IMR-90 (cell line): ENCODE measurements at regions not wholly inside any gene's neighbourhood (a gene's known extent, or its start where the extent isn't known, plus 50 kb on each side); places are given as distances from the start of the nearest gene placed in this dataset.

ENCODE experiments used
- ATAC-seq: fragments of 200-7000 bp; cut with Tn5 transposase; 2 replicates; pipeline ENCODE4 v1.9.1; 2020; ENCODE audit warnings: low read depth, mild to moderate bottlenecking, moderate library complexity
- BruUV-seq: library from RNA; stranded (reverse); fragments of 400-500 nt; replicated peaks from 2 replicates; lab custom pipeline; 2021; lab: Mats Ljungman, UMichigan
- CTCF ChIA-PET: fragments of 300-600 bp; formaldehyde crosslinking; extraction: SDS; loops from one replicate; lab custom pipeline; 2021; ENCODE audit warnings: antibody characterized with exemption; lab: Yijun Ruan, JAX
- POLR2A ChIA-PET: fragments of 300-600 bp; sonication (Branson Sonifier 250); formaldehyde crosslinking; loops from one replicate; lab custom pipeline; 2022; ENCODE audit warnings: antibody characterized with exemption; ENCODE audit not compliant: unreplicated experiment; lab: Charles Lee
- DNase-seq: peaks from one replicate; pipeline ENCODE4 v3.0.0; 2013
- H2AFZ ChIP-seq: replicated peaks from 2 replicates; pipeline ENCODE3; 2013; ENCODE audit warnings: low read length, mild to moderate bottlenecking; ENCODE audit not compliant: poor library complexity
- H2AK5ac ChIP-seq: 2 replicates; pipeline ENCODE4 v1.6.1; 2013; ENCODE audit warnings: low read depth, low read length, inconsistent platforms
- H2AK9ac ChIP-seq: replicated peaks from 2 replicates; pipeline ENCODE3; 2013; ENCODE audit warnings: mild to moderate bottlenecking, low read depth, low read length, moderate library complexity; ENCODE audit not compliant: poor library complexity
- H2BK120ac ChIP-seq: 2 replicates; pipeline ENCODE4 v1.6.1; 2013; ENCODE audit warnings: low read depth, low read length, inconsistent platforms
- H2BK15ac ChIP-seq: 3 replicates; pipeline ENCODE4 v1.6.1; 2013; ENCODE audit warnings: low read depth, low read length, inconsistent platforms
- H2BK20ac ChIP-seq: 2 replicates; pipeline ENCODE4 v1.6.1; 2013; ENCODE audit warnings: low read depth, mild to moderate bottlenecking, inconsistent platforms, low read length, moderate library complexity
- H2BK5ac ChIP-seq: 2 replicates; pipeline ENCODE4 v1.6.1; 2013; ENCODE audit warnings: mild to moderate bottlenecking, low read depth, low read length, inconsistent platforms; ENCODE audit not compliant: poor library complexity, severe bottlenecking
- H3K14ac ChIP-seq: replicated peaks from 2 replicates; pipeline ENCODE4 v1.6.1; 2013; ENCODE audit warnings: low read depth, low read length, inconsistent platforms
- H3K18ac ChIP-seq: 2 replicates; pipeline ENCODE4 v1.6.1; 2013; ENCODE audit warnings: low read depth, low read length, control low read depth
- H3K23ac ChIP-seq: 2 replicates; pipeline ENCODE4 v1.6.1; 2013; ENCODE audit warnings: low read depth, low read length, inconsistent platforms
- H3K27ac ChIP-seq: 2 replicates; pipeline ENCODE4 v1.5.1; 2013; ENCODE audit warnings: mild to moderate bottlenecking, control low read depth, low read length; ENCODE audit not compliant: insufficient read depth
- H3K27me3 ChIP-seq: 2 replicates; pipeline ENCODE4 v1.6.1; 2013; ENCODE audit warnings: low read length; ENCODE audit not compliant: control insufficient read depth, insufficient read depth
- H3K36me3 ChIP-seq: 2 replicates; pipeline ENCODE4 v1.6.1; 2013; ENCODE audit warnings: low read length, mixed read lengths; ENCODE audit not compliant: control insufficient read depth, insufficient read depth
- H3K4ac ChIP-seq: 2 replicates; pipeline ENCODE4 v1.6.1; 2013; ENCODE audit warnings: low read depth, low read length, inconsistent platforms
- H3K4me1 ChIP-seq: 2 replicates; pipeline ENCODE4 v1.6.1; 2013; ENCODE audit warnings: low read length, mixed read lengths; ENCODE audit not compliant: control insufficient read depth, insufficient read depth
- H3K4me2 ChIP-seq: 2 replicates; pipeline ENCODE4 v1.6.1; 2013; ENCODE audit warnings: low read depth, mild to moderate bottlenecking, control low read depth, low read length, moderate library complexity
- H3K4me3 ChIP-seq: 2 replicates; pipeline ENCODE4 v1.5.1; 2013; ENCODE audit warnings: low read depth, mild to moderate bottlenecking, control low read depth, low read length, moderate library complexity; ENCODE audit not compliant: insufficient read depth
- H3K56ac ChIP-seq: 2 replicates; pipeline ENCODE4 v1.6.1; 2013; ENCODE audit warnings: low read length, inconsistent platforms; ENCODE audit not compliant: insufficient read depth; ENCODE audit errors: extremely low read depth
- H3K79me1 ChIP-seq, 2 experiments: 2 replicates each; pipeline ENCODE4 v1.6.1; 2013; ENCODE audit warnings: low read length in 2 of 2, inconsistent platforms in 1 of 2, low read depth in 1 of 2
- H3K9ac ChIP-seq: 2 replicates; pipeline ENCODE4 v1.6.1; 2013; ENCODE audit warnings: low read depth, low read length, control low read depth
- H3K9me1 ChIP-seq: 2 replicates; pipeline ENCODE4 v1.6.1; 2013; ENCODE audit warnings: low read length, inconsistent platforms; ENCODE audit not compliant: insufficient read depth
- H3K9me3 ChIP-seq: 2 replicates; pipeline ENCODE4 v1.6.1; 2013; ENCODE audit warnings: low read length; ENCODE audit not compliant: control insufficient read depth, insufficient read depth
- H4K20me1 ChIP-seq: 2 replicates; pipeline ENCODE4 v1.6.1; 2013; ENCODE audit warnings: low read length, inconsistent platforms; ENCODE audit not compliant: insufficient read depth
- H4K5ac ChIP-seq: 2 replicates; pipeline ENCODE4 v1.6.1; 2013; ENCODE audit warnings: mild to moderate bottlenecking, low read depth, low read length, control low read depth
- H4K8ac ChIP-seq, 2 experiments: 2 replicates each; pipeline ENCODE4 v1.6.1; 2013; ENCODE audit warnings: low read depth in 2 of 2, low read length in 2 of 2, control low read depth in 1 of 2, inconsistent platforms in 1 of 2
- H4K91ac ChIP-seq: 2 replicates; pipeline ENCODE4 v1.6.1; 2013; ENCODE audit warnings: low read depth, low read length, inconsistent platforms; ENCODE audit not compliant: insufficient read depth
- CEBPB ChIP-seq: IDR thresholded peaks from 2 replicates; pipeline ENCODE4 v1.6.1; 2012; ENCODE audit warnings: low read depth, low read length, improper control_type of control experiment
- CTCF ChIP-seq: conservative IDR thresholded peaks from 2 replicates; pipeline ENCODE4 v1.5.1; 2012; ENCODE audit warnings: mild to moderate bottlenecking, low read depth, low read length, improper control_type of control experiment
- ELK1 ChIP-seq: fragments of 150-350 bp; IDR thresholded peaks from 2 replicates; pipeline ENCODE4 v1.6.1; 2016; ENCODE audit warnings: low read depth, mild to moderate bottlenecking, low read length, moderate library complexity, borderline replicate concordance
- MAFK ChIP-seq: IDR thresholded peaks from 2 replicates; pipeline ENCODE4 v1.6.1; 2012; ENCODE audit warnings: low read depth, low read length, improper control_type of control experiment
- MAZ ChIP-seq: IDR thresholded peaks from 2 replicates; pipeline ENCODE4 v1.6.1; 2012; ENCODE audit warnings: low read depth, mild to moderate bottlenecking, low read length, improper control_type of control experiment, moderate library complexity, borderline replicate concordance
- NFE2L2 ChIP-seq: fragments of 150-350 bp; IDR thresholded peaks from 2 replicates; pipeline ENCODE4 v1.6.1; 2016; ENCODE audit warnings: low read depth, mild to moderate bottlenecking, low read length
- POLR2A ChIP-seq: IDR thresholded peaks from 2 replicates; pipeline ENCODE4 v1.6.1; 2012; ENCODE audit warnings: mild to moderate bottlenecking, low read depth, low read length
- RFX5 ChIP-seq: IDR thresholded peaks from 2 replicates; pipeline ENCODE4 v1.8.0; 2012; ENCODE audit warnings: low read depth, mild to moderate bottlenecking, low read length, moderate library complexity
- WGBS, 2 experiments: methylation state at CpG; one replicate each; pipeline versions ENCODE4 v1.1.5 to v1.1.7; 2013; ENCODE audit warnings: missing lambda C conversion rate in 2 of 2; ENCODE audit not compliant: insufficient read length in 1 of 2; ENCODE audit errors: extremely low coverage in 2 of 2; 5-methylcytosine and 5-hydroxymethylcytosine counted together
- dilution Hi-C: fragments of 300-500 bp; cut with HindIII; formaldehyde crosslinking; loops from one replicate; pipeline ENCODE4 v1.14.3; 2018; ENCODE audit warnings: low sequenced_read_pairs; ENCODE audit not compliant: unreplicated experiment
- in situ Hi-C: fragments of 300-500 bp; cut with MboI; formaldehyde crosslinking; loops from 3 replicates; pipeline ENCODE4 v1.14.3; 2019; ENCODE audit warnings: low sequenced_read_pairs, inconsistent platforms, mixed read lengths
- intact Hi-C: fragments of 100-400 bp; cut with micrococcal nuclease; formaldehyde crosslinking; loops from 2 replicates; pipeline ENCODE4 v1.10.0; 2022

- H4K5ac ChIP-seq = no peak overlapping the region
- no peak overlapping the region for H2AFZ ChIP-seq
- no peak overlapping the region for H3K9ac ChIP-seq
- no peak overlapping the region for H3K4me2 ChIP-seq
- no peaks in the 10 kb centered on the region for H4K20me1 ChIP-seq
- no peak overlapping the region for H4K91ac ChIP-seq
- ChIA-PET POLR2A (no interaction called here), CTCF (no interaction called here)
- H2BK120ac ChIP-seq = no peak overlapping the region
- no peak for DNase-seq
- H3K27ac ChIP-seq = no peak overlapping the region
- no peak for ATAC-seq
- no peak overlapping the region for H2BK15ac ChIP-seq
- no peak overlapping the region for H3K4ac ChIP-seq
- H3K18ac ChIP-seq = no peak overlapping the region
- in situ Hi-C loops = no loop called here
- BruUV-seq = no TSS peak
- TF ChIP-seq MAZ (no peak), NFE2L2 (no peak), ELK1 (no peak), POLR2A (no peak), CTCF (no peak), CEBPB (0 out of 2 replicates have a peak, but pooled peaks have one; percentile 18), MAFK (no peak), RFX5 (no peak)
- no peaks in the 10 kb centered on the region for H3K9me3 ChIP-seq
- dilution Hi-C loops = no loop called here
- no CpG with 5 or more reads among the region's 3 CpGs for WGBS, 2 experiments
- intact Hi-C loops = no loop called here
- H3K14ac ChIP-seq = no peak overlapping the region
- no peak overlapping the region for H3K23ac ChIP-seq
- H3K4me3 ChIP-seq = no peak overlapping the region
- H2AK9ac ChIP-seq = no peak overlapping the region
- no peak overlapping the region for H2AK5ac ChIP-seq
- H3K9me1 ChIP-seq = no peaks in the 10 kb centered on the region
- no peaks in the 10 kb centered on the region for H3K36me3 ChIP-seq
- no peak overlapping the region for H3K56ac ChIP-seq
- H4K8ac ChIP-seq = no peak overlapping the region
- no peak overlapping the region for H2BK20ac ChIP-seq
- H3K79me1 ChIP-seq = no peaks in the 10 kb centered on the region
- H2BK5ac ChIP-seq = no peak overlapping the region
- no peaks in the 10 kb centered on the region for H3K4me1 ChIP-seq
- H3K27me3 ChIP-seq = no peaks in the 10 kb centered on the region
These were observed 471.5 kb upstream of the DCN start for GRCh38 chr12:91654087-91654486.
